WTC11 (cell line): ENCODE measurements at regions not wholly inside any gene's neighbourhood (a gene's known extent, or its start where the extent isn't known, plus 50 kb on each side); places are given as distances from the start of the nearest gene placed in this dataset.

Experiments used
- ATAC-seq: fragments of 200-7000 bp; cut with Tn5 transposase; 2 replicates; pipeline ENCODE4 v1.10.0; 2021; ENCODE audit warnings: mild to moderate bottlenecking, moderate library complexity
- CTCF ChIA-PET: fragments of 300-600 bp; sonication (Branson Sonifier 250); formaldehyde crosslinking; loops from one replicate; lab custom pipeline; 2021; ENCODE audit warnings: antibody characterized with exemption; lab: Charles Lee
- POLR2A ChIA-PET: fragments of 350-600 bp; sonication (Branson Sonifier 250); formaldehyde crosslinking; loops from one replicate; lab custom pipeline; 2021; ENCODE audit warnings: antibody characterized with exemption; lab: Charles Lee
- DNase-seq: peaks from one replicate; pipeline ENCODE4 v3.0.0; 2021; ENCODE audit warnings: low spot score
- H3K27ac Mint-ChIP-seq: 2 replicates; pipeline ENCODE4 v1.8.0; 2021; ENCODE audit warnings: mixed read lengths
- H3K27me3 Mint-ChIP-seq: 2 replicates; pipeline ENCODE4 v1.8.0; 2021; ENCODE audit warnings: low read depth, mild to moderate bottlenecking, moderate library complexity, mixed read lengths
- H3K36me3 Mint-ChIP-seq: 2 replicates; pipeline ENCODE4 v1.8.0; 2021; ENCODE audit warnings: mixed read lengths
- H3K4me1 Mint-ChIP-seq: 2 replicates; pipeline ENCODE4 v1.8.0; 2022; ENCODE audit warnings: mixed read lengths
- H3K4me3 Mint-ChIP-seq: 2 replicates; pipeline ENCODE4 v1.8.0; 2021; ENCODE audit warnings: mild to moderate bottlenecking, moderate library complexity, mixed read lengths
- H3K9me3 Mint-ChIP-seq: 2 replicates; pipeline ENCODE4 v1.8.0; 2021; ENCODE audit warnings: mixed read lengths
- ATF1 ChIP-seq: sonication (generic); formaldehyde crosslinking; IDR thresholded peaks from 2 replicates; pipeline ENCODE4 v1.8.1; 2023; ENCODE audit warnings: mild to moderate bottlenecking, moderate library complexity, missing genetic modification reagents
- ESRRA ChIP-seq: sonication (generic); formaldehyde crosslinking; IDR thresholded peaks from 2 replicates; pipeline ENCODE4 v1.8.1; 2022; ENCODE audit warnings: mild to moderate bottlenecking, missing genetic modification reagents, borderline replicate concordance
- FOXJ3 ChIP-seq: sonication (generic); formaldehyde crosslinking; IDR thresholded peaks from 2 replicates; pipeline ENCODE4 v1.9.0; 2021; ENCODE audit warnings: missing genetic modification reagents, mild to moderate bottlenecking, borderline replicate concordance
- NR2C2 ChIP-seq: sonication (generic); formaldehyde crosslinking; IDR thresholded peaks from 2 replicates; pipeline ENCODE4 v1.8.0; 2022; ENCODE audit warnings: mild to moderate bottlenecking, missing genetic modification reagents
- RELA ChIP-seq: sonication (generic); formaldehyde crosslinking; IDR thresholded peaks from 2 replicates; pipeline ENCODE4 v1.8.1; 2022; ENCODE audit warnings: missing genetic modification reagents, mild to moderate bottlenecking, borderline replicate concordance
- SMAD3 ChIP-seq: sonication (generic); formaldehyde crosslinking; IDR thresholded peaks from 2 replicates; pipeline ENCODE4 v1.8.0; 2022; ENCODE audit warnings: missing genetic modification reagents, mild to moderate bottlenecking, borderline replicate concordance
- SMAD4 ChIP-seq: sonication (generic); formaldehyde crosslinking; IDR thresholded peaks from 2 replicates; pipeline ENCODE4 v1.8.0; 2022; ENCODE audit warnings: mild to moderate bottlenecking, missing genetic modification reagents
- TCF7 ChIP-seq: sonication (generic); formaldehyde crosslinking; IDR thresholded peaks from 2 replicates; pipeline ENCODE4 v1.8.0; 2022; ENCODE audit warnings: mild to moderate bottlenecking, low read depth, missing genetic modification reagents, moderate library complexity
- TEAD1 ChIP-seq: sonication (generic); formaldehyde crosslinking; IDR thresholded peaks from 2 replicates; pipeline ENCODE4 v1.8.0; 2022; ENCODE audit warnings: mild to moderate bottlenecking, missing genetic modification reagents
- ZNF263 ChIP-seq: sonication (generic); formaldehyde crosslinking; IDR thresholded peaks from 2 replicates; pipeline ENCODE4 v1.8.1; 2022; ENCODE audit warnings: low read depth, mild to moderate bottlenecking, moderate library complexity, missing genetic modification reagents
- ZNF416 ChIP-seq: fragments of 250-450 bp; sonication (Bioruptor Pico); IDR thresholded peaks from 2 replicates; pipeline ENCODE4 v1.9.0; 2021; ENCODE audit warnings: mild to moderate bottlenecking, inconsistent platforms
- ZNF671 ChIP-seq: fragments of 250-450 bp; sonication (Bioruptor Pico); IDR thresholded peaks from 2 replicates; pipeline ENCODE4 v1.8.0; 2021; ENCODE audit warnings: mild to moderate bottlenecking
- TF ChIP-seq, protein P1 (sequence below): sonication (generic); formaldehyde crosslinking; IDR thresholded peaks from 2 replicates; pipeline ENCODE4 v1.8.1; 2023; ENCODE audit warnings: mild to moderate bottlenecking, missing genetic modification reagents, moderate library complexity
- TF ChIP-seq, protein P2 (sequence below): sonication (generic); formaldehyde crosslinking; IDR thresholded peaks from 2 replicates; pipeline ENCODE4 v1.8.0; 2022; ENCODE audit warnings: mild to moderate bottlenecking, missing genetic modification reagents
- TF ChIP-seq, protein P3 (sequence below): fragments of 250-450 bp; sonication (Bioruptor Pico); IDR thresholded peaks from 2 replicates; pipeline ENCODE4 v1.9.0; 2021; ENCODE audit warnings: mild to moderate bottlenecking, borderline replicate concordance
- TF ChIP-seq, protein P4 (sequence below): sonication (generic); formaldehyde crosslinking; IDR thresholded peaks from 2 replicates; pipeline ENCODE4 v1.8.0; 2022; ENCODE audit warnings: mild to moderate bottlenecking, missing genetic modification reagents
- TF ChIP-seq, protein P5 (sequence below): sonication (generic); formaldehyde crosslinking; IDR thresholded peaks from 2 replicates; pipeline ENCODE4 v1.8.0; 2022; ENCODE audit warnings: mild to moderate bottlenecking, missing genetic modification reagents
- TF ChIP-seq, protein P6 (sequence below): sonication (generic); formaldehyde crosslinking; IDR thresholded peaks from 2 replicates; pipeline ENCODE4 v1.8.0; 2023; ENCODE audit warnings: missing genetic modification reagents, mild to moderate bottlenecking, borderline replicate concordance
- TF ChIP-seq, protein P7 (sequence below): sonication (generic); formaldehyde crosslinking; IDR thresholded peaks from 2 replicates; pipeline ENCODE4 v1.8.1; 2023; ENCODE audit warnings: mild to moderate bottlenecking, missing genetic modification reagents

DNA sequence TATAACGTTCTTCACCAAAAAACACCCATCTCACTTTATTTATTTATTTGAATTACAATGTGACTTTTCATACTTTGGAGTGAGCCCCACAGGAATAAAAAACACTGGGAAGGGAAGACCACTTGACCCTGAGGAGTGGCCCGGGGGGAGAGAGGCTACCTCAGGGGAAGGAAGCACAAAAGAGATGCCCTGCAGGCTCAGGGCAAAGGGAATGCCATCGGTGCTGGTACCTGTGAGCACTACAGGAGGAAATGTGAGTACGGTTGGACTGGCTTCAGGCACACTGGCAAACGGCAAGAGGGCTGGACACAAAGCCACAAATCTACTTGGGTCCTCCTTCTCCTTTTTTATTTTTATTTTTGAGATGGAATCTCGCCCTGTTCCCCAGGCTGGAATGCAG, 363.9 kb upstream of the KLF4 start:
- CTCF ChIA-PET, result no interaction called here
- ATAC-seq (no peak), DNase-seq (no peak)
- Mint-ChIP-seq H3K4me1 (peaks cover 7% of the 10 kb centered on the region), H3K4me3 (no peak overlapping the region), H3K36me3 (peaks cover 8% of the 10 kb centered on the region), H3K9me3 (peaks cover 13% of the 10 kb centered on the region), H3K27me3 (no peaks in the 10 kb centered on the region; the same call in 1 of the 2 replicates), H3K27ac (no peak overlapping the region)
- TF ChIP-seq, protein P1, sequence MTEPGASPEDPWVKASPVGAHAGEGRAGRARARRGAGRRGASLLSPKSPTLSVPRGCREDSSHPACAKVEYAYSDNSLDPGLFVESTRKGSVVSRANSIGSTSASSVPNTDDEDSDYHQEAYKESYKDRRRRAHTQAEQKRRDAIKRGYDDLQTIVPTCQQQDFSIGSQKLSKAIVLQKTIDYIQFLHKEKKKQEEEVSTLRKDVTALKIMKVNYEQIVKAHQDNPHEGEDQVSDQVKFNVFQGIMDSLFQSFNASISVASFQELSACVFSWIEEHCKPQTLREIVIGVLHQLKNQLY, result no peak
- TF ChIP-seq NR2C2, result no peak
- TF ChIP-seq TCF7, result no peak
- TF ChIP-seq ZNF263 (CRISPR knock-in tag), result no peak
- TF ChIP-seq, protein P2, sequence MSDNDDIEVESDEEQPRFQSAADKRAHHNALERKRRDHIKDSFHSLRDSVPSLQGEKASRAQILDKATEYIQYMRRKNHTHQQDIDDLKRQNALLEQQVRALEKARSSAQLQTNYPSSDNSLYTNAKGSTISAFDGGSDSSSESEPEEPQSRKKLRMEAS (CRISPR knock-in tag), result no peak
- TF ChIP-seq, protein P3, sequence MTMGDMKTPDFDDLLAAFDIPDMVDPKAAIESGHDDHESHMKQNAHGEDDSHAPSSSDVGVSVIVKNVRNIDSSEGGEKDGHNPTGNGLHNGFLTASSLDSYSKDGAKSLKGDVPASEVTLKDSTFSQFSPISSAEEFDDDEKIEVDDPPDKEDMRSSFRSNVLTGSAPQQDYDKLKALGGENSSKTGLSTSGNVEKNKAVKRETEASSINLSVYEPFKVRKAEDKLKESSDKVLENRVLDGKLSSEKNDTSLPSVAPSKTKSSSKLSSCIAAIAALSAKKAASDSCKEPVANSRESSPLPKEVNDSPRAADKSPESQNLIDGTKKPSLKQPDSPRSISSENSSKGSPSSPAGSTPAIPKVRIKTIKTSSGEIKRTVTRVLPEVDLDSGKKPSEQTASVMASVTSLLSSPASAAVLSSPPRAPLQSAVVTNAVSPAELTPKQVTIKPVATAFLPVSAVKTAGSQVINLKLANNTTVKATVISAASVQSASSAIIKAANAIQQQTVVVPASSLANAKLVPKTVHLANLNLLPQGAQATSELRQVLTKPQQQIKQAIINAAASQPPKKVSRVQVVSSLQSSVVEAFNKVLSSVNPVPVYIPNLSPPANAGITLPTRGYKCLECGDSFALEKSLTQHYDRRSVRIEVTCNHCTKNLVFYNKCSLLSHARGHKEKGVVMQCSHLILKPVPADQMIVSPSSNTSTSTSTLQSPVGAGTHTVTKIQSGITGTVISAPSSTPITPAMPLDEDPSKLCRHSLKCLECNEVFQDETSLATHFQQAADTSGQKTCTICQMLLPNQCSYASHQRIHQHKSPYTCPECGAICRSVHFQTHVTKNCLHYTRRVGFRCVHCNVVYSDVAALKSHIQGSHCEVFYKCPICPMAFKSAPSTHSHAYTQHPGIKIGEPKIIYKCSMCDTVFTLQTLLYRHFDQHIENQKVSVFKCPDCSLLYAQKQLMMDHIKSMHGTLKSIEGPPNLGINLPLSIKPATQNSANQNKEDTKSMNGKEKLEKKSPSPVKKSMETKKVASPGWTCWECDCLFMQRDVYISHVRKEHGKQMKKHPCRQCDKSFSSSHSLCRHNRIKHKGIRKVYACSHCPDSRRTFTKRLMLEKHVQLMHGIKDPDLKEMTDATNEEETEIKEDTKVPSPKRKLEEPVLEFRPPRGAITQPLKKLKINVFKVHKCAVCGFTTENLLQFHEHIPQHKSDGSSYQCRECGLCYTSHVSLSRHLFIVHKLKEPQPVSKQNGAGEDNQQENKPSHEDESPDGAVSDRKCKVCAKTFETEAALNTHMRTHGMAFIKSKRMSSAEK (CRISPR knock-in tag), result no peak
- TF ChIP-seq SMAD3 (CRISPR knock-in tag), result no peak
- TF ChIP-seq ATF1 (CRISPR knock-in tag), result no peak
- TF ChIP-seq, protein P4, sequence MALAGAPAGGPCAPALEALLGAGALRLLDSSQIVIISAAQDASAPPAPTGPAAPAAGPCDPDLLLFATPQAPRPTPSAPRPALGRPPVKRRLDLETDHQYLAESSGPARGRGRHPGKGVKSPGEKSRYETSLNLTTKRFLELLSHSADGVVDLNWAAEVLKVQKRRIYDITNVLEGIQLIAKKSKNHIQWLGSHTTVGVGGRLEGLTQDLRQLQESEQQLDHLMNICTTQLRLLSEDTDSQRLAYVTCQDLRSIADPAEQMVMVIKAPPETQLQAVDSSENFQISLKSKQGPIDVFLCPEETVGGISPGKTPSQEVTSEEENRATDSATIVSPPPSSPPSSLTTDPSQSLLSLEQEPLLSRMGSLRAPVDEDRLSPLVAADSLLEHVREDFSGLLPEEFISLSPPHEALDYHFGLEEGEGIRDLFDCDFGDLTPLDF (CRISPR knock-in tag), result no peak
- TF ChIP-seq, protein P5, sequence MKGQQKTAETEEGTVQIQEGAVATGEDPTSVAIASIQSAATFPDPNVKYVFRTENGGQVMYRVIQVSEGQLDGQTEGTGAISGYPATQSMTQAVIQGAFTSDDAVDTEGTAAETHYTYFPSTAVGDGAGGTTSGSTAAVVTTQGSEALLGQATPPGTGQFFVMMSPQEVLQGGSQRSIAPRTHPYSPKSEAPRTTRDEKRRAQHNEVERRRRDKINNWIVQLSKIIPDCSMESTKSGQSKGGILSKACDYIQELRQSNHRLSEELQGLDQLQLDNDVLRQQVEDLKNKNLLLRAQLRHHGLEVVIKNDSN, result no peak
- no peak for TF ChIP-seq FOXJ3 (CRISPR knock-in tag)
- TF ChIP-seq ESRRA, result no peak
- TF ChIP-seq ZNF671 (CRISPR knock-in tag), result no peak
- no peak for TF ChIP-seq ZNF416 (CRISPR knock-in tag)
- TF ChIP-seq SMAD4 (CRISPR knock-in tag), result no peak
- TF ChIP-seq, protein P6, sequence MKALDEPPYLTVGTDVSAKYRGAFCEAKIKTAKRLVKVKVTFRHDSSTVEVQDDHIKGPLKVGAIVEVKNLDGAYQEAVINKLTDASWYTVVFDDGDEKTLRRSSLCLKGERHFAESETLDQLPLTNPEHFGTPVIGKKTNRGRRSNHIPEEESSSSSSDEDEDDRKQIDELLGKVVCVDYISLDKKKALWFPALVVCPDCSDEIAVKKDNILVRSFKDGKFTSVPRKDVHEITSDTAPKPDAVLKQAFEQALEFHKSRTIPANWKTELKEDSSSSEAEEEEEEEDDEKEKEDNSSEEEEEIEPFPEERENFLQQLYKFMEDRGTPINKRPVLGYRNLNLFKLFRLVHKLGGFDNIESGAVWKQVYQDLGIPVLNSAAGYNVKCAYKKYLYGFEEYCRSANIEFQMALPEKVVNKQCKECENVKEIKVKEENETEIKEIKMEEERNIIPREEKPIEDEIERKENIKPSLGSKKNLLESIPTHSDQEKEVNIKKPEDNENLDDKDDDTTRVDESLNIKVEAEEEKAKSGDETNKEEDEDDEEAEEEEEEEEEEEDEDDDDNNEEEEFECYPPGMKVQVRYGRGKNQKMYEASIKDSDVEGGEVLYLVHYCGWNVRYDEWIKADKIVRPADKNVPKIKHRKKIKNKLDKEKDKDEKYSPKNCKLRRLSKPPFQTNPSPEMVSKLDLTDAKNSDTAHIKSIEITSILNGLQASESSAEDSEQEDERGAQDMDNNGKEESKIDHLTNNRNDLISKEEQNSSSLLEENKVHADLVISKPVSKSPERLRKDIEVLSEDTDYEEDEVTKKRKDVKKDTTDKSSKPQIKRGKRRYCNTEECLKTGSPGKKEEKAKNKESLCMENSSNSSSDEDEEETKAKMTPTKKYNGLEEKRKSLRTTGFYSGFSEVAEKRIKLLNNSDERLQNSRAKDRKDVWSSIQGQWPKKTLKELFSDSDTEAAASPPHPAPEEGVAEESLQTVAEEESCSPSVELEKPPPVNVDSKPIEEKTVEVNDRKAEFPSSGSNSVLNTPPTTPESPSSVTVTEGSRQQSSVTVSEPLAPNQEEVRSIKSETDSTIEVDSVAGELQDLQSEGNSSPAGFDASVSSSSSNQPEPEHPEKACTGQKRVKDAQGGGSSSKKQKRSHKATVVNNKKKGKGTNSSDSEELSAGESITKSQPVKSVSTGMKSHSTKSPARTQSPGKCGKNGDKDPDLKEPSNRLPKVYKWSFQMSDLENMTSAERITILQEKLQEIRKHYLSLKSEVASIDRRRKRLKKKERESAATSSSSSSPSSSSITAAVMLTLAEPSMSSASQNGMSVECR (CRISPR knock-in tag), result no peak
- TF ChIP-seq, protein P7, sequence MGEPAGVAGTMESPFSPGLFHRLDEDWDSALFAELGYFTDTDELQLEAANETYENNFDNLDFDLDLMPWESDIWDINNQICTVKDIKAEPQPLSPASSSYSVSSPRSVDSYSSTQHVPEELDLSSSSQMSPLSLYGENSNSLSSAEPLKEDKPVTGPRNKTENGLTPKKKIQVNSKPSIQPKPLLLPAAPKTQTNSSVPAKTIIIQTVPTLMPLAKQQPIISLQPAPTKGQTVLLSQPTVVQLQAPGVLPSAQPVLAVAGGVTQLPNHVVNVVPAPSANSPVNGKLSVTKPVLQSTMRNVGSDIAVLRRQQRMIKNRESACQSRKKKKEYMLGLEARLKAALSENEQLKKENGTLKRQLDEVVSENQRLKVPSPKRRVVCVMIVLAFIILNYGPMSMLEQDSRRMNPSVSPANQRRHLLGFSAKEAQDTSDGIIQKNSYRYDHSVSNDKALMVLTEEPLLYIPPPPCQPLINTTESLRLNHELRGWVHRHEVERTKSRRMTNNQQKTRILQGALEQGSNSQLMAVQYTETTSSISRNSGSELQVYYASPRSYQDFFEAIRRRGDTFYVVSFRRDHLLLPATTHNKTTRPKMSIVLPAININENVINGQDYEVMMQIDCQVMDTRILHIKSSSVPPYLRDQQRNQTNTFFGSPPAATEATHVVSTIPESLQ (CRISPR knock-in tag), result no peak
- TF ChIP-seq TEAD1 (CRISPR knock-in tag), result no peak
- TF ChIP-seq RELA (CRISPR knock-in tag), result no peak
- POLR2A ChIA-PET, result no interaction called here
